Omental fat pad (tissue), 3 donors: ENCODE measurements at regions not wholly inside any gene's neighbourhood (a gene's known extent, or its start where the extent isn't known, plus 50 kb on each side); places are given as distances from the start of the nearest gene placed in this dataset.

ENCODE experiments used
- ATAC-seq: fragments of 150-250 bp; one replicate; pipeline ENCODE4 v1.9.1; 2016; ENCODE audit warnings: mild to moderate bottlenecking, moderate library complexity; ENCODE audit not compliant: low FRiP score
- DNase-seq: peaks from one replicate; pipeline ENCODE4 v3.0.0-alpha.2; 2019; ENCODE audit warnings: low spot score
- CTCF ChIP-seq, 3 donors: fragments of 450-650 bp; IDR thresholded peaks; one replicate each; pipeline ENCODE4 v1.5.1; 2016 to 2017; ENCODE audit warnings: antibody characterized with exemption in 3 of 3, mild to moderate bottlenecking in 3 of 3, moderate library complexity in 2 of 3

GRCh38 chr15:95409626-95410310 is 920.7 kb upstream of the NR2F2 start:
- DNase-seq (no peak), ATAC-seq (no peak)
- TF ChIP-seq CTCF (IDR thresholded peaks at IDR 0.05), result no peak

DNA sequence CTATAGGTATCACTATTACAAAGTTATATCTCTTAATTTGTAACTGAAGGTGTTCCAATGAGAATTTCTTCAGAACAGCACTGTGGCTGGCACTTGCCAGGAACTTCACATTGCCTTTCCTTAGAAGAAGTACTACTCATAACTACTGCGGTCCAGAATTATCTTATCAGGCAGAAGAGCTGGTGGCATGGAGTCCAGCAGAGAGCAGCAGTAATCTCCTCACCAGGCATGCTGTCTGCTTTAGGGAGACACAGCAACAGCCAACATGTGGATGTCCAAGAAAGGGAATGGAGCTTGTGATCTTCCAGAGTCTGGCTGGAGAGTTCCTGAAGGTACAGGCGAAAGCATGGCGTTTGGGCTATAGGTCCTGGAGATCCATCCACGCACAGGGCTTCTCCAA is 919.7 kb upstream of the NR2F2 start:
- ATAC-seq, result no peak
- DNase-seq, result no peak
- no peak for TF ChIP-seq CTCF (IDR thresholded peaks at IDR 0.05)

GRCh38 chr15:95416576-95416975 is 913.9 kb upstream of the NR2F2 start:
- DNase-seq, result no peak
- ATAC-seq, result no peak
- no peak for TF ChIP-seq CTCF (IDR thresholded peaks at IDR 0.05)

DNA sequence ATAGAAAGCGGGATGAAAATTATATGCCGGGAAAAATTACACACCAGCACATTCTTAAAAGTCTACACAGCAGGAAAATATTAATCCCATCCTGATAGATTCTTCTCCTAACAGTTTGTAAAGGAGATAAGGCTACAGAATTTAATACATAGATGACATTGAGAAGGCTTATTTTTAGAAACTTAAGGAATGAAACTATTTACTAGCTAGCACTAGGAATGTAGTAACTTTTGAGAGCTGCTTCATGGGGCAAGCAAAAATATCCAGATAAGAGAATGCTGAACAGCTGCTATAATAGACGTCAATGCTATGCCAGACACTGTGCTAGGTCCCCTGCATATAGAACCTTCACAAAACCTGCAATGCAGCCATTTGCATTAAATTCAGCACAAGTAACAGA is 912.7 kb upstream of the NR2F2 start:
- DNase-seq, result no peak
- no peak for ATAC-seq
- TF ChIP-seq CTCF (IDR thresholded peaks at IDR 0.05), result no peak

DNA sequence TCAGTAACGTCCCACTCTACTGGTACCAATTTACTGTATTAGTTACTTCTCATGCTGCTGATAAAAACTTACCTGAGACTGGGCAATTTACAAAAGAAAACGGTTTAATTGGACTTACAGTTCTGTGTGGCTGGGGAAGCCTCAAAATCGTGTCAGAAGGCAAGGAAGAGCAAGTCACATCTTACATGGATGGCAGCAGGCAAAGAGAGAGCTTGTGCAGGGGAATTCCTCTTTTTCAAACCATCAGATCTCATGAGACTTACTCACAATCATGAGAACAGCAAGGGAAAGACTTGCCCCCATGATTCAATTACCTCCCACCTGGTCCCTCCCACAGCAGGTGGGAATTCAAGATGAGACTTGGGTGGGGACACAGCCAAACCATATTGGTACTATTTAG is 908.2 kb upstream of the NR2F2 start:
- TF ChIP-seq CTCF (IDR thresholded peaks at IDR 0.05), result no peak
- ATAC-seq (no peak), DNase-seq (no peak)

DNA sequence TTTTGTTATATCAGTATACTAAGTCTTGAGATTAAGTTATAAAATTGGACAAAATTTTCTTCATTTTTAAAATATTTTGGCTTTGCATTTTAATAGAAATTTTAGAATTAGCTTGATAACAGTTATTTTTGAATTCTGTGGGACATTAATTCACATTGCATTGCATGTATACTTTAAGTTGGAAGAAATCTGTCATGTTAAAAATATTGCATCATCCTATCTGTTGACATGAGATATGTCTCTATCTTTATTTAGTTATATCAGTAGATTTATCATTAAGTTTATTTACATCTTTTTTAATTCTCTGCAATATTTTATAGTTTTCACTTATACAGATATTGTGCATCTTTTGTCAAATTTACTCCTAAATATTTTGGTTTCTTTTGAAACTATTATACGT is 904.6 kb upstream of the NR2F2 start:
- ATAC-seq (no peak), DNase-seq (no peak)
- TF ChIP-seq CTCF (IDR thresholded peaks at IDR 0.05), result no peak

DNA sequence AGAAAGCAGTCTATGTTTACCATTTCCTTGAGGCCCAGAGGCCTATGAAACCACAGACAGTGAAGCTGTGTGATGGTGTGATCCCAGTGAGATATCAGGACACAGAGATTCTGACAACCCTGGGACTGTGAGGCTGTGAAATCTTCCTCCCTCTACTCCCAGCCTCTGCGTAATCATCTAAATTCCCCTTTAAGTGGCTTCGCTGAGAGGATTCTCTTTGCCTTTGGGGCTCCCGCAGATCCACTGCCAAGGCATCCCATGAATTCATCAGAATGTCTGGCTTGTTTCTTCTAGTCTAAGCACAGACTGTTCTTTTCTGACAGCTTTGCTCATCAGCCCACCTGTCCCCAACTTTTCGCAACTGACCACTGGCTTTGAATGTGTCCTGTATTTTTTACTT is 901.2 kb upstream of the NR2F2 start:
- DNase-seq (no peak), ATAC-seq (no peak)
- no peak for TF ChIP-seq CTCF (IDR thresholded peaks at IDR 0.05)
